22Rv1 (cell line): ENCODE measurements at regions not wholly inside any gene's neighbourhood (a gene's known extent, or its start where the extent isn't known, plus 50 kb on each side); places are given as distances from the start of the nearest gene placed in this dataset.

ENCODE experiments used
- H3K27ac ChIP-seq: fragments of 450-650 bp; 2 replicates; pipeline ENCODE4 v1.5.1; 2017
- ZFX ChIP-seq: fragments of 450-650 bp; IDR thresholded peaks from 2 replicates; pipeline ENCODE4 v1.6.1; 2017; ENCODE audit warnings: antibody characterized with exemption, borderline replicate concordance
- TF ChIP-seq, protein P1 (sequence below): fragments of 450-650 bp; IDR thresholded peaks from 2 replicates; pipeline ENCODE4 v1.5.1; 2017; ENCODE audit warnings: mild to moderate bottlenecking

DNA sequence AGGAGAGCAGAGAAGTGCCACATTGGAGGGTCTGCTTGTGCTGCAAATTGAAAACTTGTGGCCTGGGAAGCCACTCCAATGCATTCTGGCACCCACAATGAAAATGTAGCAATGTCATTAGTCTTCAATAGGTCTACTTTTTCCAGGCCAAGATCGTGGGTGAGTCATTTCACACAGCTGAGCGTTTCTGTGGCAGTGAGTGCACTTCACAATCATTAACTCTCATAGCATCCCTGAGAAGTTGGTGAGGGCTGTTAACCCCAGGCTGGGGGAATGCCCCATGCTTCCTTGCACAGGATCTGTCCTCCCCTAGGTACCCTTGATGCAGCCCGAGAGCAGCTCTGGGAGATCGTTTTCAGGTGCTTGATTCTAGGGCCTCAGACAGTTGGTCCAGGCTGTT, 196.8 kb upstream of the ATP6AP2 start:
- no peak for TF ChIP-seq ZFX
- TF ChIP-seq, protein P1, sequence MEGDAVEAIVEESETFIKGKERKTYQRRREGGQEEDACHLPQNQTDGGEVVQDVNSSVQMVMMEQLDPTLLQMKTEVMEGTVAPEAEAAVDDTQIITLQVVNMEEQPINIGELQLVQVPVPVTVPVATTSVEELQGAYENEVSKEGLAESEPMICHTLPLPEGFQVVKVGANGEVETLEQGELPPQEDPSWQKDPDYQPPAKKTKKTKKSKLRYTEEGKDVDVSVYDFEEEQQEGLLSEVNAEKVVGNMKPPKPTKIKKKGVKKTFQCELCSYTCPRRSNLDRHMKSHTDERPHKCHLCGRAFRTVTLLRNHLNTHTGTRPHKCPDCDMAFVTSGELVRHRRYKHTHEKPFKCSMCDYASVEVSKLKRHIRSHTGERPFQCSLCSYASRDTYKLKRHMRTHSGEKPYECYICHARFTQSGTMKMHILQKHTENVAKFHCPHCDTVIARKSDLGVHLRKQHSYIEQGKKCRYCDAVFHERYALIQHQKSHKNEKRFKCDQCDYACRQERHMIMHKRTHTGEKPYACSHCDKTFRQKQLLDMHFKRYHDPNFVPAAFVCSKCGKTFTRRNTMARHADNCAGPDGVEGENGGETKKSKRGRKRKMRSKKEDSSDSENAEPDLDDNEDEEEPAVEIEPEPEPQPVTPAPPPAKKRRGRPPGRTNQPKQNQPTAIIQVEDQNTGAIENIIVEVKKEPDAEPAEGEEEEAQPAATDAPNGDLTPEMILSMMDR, result no peak
- H3K27ac ChIP-seq, result no peak overlapping the region

DNA sequence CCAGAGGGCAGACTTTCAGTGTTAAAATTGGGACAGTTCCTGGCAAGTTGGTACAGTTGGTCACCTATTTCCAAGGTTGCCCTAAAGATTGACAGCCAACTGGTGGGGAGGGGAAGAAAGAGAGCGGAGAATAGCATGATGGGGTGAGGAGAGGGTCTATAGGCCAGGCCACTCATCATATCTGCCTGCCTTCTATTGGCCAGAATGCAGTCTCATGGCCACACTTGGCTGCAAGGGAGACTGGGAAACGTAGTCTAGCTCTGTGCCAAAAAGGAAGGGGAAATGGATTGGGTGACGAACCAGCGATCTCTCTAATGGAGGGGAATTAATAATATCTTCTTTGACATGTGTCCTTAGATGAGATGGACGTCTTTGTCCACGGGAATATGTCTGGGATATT, 197.4 kb upstream of the ATP6AP2 start:
- no peak overlapping the region for H3K27ac ChIP-seq
- no peak for TF ChIP-seq ZFX
- TF ChIP-seq, protein P1, result no peak

DNA sequence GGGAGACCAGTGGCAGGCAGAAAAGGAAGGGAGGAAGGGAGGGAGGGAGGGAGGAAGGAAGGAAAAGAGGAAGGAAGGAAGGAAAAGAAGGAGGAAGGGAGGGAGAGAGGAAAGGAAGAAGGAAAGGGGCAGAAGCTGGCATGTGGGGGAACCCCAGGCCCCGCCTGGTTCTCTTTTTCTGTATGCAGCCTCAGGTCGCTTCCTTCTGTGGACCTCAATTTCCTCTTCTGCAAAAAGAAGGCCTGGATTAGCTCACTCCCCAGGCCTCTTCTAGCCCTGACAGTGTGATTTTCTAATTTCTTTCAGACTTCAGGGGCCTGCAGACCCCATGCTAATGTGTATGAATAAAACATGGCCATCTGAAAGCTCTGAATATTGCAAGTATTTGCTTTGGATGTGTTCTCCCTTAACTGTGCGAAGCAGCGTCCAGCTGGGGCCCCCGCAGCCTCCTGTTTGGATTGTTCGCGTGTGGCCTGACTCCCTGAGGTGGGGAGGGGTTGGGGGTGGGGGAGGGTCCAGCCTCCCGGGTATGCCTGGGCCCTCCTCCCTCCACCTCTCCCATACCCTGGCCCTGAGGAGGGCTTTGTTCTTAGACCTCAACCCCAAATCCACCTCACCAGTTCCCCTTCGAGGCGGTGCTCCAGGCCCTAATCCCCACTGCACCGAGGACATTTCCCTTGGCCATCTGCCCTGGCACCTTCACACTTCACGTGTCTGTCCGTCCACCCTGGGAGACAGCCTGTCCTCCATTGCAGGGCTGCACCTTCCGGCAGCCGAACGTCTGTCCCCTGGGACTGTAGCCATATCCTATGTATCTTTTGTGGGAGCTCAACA, 199.9 kb upstream of the ATP6AP2 start:
- no peak overlapping the region for H3K27ac ChIP-seq

DNA sequence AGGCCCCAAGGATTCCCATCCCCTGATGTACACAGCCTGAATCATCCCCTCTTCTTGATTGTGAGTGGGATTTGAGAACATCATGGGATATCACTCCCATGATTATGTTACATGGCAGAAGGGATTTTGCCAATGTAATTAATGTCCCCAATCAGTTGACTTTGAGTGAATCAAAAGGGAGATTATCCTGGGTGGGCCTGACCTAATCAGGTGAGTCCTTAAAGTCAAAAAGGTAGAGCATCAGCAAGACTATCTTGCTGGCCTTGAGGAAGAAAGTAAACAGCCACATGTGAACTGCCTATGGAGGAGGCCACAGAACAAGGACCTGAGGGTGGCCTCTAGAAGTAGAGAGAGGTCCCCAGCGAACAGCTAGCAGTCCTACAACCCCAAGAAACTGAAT, 203.1 kb upstream of the ATP6AP2 start:
- no peak overlapping the region for H3K27ac ChIP-seq
- TF ChIP-seq, protein P1, result no peak
- no peak for TF ChIP-seq ZFX

More for the DNA sequence above, 199.9 kb upstream of the ATP6AP2 start:
- no peak for TF ChIP-seq ZFX
- TF ChIP-seq, protein P1, result no peak

DNA sequence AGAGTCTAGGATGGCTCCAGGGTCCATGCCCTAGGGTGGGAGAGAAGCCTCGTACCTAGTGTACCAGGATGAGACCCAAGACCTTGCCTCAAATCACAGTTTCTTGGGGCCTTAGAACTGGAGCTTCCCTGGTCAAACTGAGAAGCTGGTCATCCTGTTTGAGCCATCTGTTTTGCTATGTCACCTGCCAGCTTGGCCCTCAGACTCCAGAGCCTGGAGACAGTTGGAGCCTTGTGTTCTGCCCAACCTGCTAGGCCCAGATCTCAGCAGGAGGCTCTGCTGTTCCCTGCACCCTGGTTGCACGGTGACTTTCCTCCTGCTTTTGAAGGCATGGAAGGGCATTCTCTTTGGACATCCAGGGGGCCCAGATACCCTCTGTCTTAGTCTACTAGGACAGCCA, 206.3 kb upstream of the ATP6AP2 start:
- TF ChIP-seq ZFX, result no peak
- TF ChIP-seq, protein P1, result no peak
- H3K27ac ChIP-seq, result no peak overlapping the region

DNA sequence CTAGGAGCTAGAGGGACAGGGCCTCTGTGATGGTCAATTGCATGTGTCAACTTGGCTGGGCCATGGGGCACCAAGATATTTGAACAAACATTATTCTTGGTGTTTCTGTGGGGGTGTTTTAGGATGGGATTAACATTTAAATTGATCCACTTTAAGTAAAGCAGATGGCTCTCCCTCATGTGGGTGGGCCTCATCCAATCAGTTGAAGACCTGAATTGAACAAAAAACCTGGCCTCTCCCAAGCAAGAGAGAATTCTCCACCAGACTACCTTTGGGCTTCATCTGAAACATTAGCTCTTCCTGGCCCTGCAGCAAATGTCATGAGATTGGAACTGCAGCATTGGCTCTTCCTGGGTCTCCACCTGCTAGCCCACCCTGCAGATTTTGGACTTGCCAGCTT, 207.1 kb upstream of the ATP6AP2 start:
- no peak overlapping the region for H3K27ac ChIP-seq
- TF ChIP-seq ZFX, result no peak
- TF ChIP-seq, protein P1, result no peak

DNA sequence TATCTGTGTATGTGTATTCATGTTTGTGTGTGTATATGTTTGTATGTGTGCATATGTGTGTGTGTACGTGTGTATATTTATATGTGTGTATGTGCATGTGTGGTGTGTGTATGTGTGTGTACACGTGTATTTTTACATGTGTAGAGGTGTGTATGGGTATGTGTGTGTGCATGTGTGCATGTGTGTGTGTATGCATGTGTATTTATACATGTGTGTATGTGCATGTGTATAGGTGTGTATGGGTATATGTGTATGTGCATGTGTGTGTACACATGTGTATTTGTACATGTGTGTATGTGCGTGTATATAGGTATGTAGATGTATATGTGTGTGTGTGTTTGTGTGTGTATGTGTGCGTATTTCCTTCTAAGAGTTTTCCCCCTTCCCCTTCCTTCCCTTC, 207.7 kb upstream of the ATP6AP2 start:
- no peak overlapping the region for H3K27ac ChIP-seq

More for the DNA sequence above, 207.7 kb upstream of the ATP6AP2 start:
- TF ChIP-seq, protein P1, result no peak
- TF ChIP-seq ZFX, result no peak
